Kidney capillary endothelial cell (primary cell): ENCODE measurements at regions not wholly inside any gene's neighbourhood (a gene's known extent, or its start where the extent isn't known, plus 50 kb on each side); places are given as distances from the start of the nearest gene placed in this dataset.

ENCODE experiments used
- DNase-seq: peaks from one replicate; pipeline ENCODE4 v3.0.0-alpha.2; 2018; ENCODE audit warnings: low spot score

DNA sequence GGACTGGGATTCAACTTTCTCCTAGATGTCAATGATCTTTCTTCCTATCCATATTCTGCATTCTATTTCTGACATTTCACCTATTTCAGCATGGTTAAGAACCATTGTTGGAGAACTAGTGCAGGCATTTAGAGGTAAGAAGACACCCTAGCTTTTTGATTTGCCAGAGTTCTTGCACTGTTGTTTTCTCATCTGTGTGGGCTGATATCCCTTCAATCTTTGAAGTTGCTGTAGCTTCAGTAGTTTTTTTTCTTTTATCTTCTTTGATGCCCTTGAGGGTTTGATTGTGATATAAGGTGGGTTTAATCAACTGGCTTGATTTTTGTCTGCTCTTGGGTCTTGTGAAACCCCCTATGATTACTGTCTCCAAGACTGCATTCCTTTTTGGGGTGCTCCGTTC is 502.1 kb downstream of the ETS1 start:
- no peak for DNase-seq

DNA sequence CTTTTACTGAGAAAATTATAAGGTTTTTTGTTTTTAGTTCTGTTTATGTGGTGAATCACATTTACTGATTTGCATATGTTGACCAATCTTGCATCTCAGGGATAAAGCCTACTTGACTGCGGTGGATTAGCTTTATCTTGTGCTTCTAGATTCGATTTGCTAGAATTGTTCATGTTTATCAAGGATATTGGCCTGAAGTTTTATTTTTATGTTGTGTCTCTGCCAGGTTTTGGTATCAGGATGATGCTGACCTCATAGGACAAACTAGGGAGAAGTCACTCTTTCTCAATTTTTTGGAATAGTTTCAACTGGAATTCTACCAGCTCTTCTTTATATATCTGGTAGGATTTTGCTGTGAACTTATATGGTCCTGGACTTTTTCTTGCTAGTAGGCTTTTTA is 504.8 kb downstream of the ETS1 start:
- no peak for DNase-seq

- no peak for DNase-seq
Measured at GRCh38 chr11:128069665-128070064, 517.7 kb downstream of the ETS1 start.

DNA sequence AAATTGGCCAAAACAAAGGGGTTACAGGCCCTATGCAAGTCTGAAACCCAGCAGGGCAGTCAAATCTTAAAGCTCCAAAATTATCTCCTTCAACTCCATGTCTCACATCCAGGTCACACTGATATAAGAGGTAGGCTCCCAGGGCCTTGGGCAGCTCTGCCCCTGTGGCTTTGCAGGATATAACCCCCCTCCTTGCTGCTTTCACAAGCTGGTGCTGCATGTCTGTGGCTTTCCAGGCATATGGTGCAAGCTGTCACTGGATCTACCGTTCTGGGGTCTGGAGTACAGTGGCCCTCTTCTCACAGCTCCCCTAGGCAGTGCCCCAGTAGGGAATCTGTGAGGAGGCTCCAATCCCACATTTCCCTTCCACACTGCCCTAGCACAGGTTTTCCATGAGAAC is 519.6 kb downstream of the ETS1 start:
- no peak for DNase-seq

DNA sequence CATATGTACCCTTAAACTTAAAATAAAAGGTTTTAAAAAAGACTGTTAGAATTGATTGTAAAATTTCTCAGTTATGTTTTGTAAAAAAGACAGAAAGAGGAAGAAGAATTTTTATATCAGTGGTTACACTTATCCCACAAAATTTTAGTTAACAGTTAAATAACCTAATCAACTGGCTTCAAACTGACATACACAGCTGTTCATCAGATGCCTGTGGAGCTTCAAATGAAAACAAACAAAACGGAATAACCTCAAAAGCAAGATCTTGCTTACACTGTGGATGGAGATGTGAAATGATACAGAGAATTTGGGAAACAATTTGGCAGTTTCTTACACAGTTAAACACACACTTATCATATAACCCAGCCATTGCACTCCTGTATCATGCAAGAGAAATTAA is 521.0 kb downstream of the ETS1 start:
- no peak for DNase-seq

GRCh38 chr11:128061281-128061871 is 526.0 kb downstream of the ETS1 start:
- DNase-seq = no peak

DNA sequence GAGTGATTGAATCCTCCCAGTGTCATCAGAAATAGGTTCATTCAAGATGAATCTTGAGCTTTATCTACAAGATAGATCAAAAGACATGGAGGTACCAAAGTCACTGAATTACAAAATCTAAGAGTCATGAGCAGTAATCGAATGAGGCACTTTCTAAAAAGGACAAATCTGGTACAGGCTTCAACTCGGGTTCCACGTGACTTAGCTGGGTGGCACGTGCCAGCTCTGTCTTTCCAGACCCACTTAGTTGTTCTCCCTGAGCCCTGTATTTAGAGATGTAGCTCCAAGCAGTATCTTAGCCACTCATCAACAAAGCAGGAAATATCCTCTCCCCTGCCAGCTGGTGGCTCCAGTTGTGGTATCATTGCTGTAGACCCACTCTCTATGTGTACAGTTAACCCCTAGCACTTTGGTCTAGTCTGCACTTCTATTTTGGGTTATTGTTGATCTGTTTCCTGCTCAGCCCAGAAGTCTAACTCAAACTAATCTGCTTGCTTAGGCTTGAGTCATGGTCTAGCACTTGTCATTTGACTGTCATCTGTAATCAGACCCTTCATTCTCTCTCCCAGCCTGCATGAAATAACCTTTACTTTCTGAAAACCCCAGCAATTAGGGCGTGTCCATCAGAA is 528.7 kb downstream of the ETS1 start:
- no peak for DNase-seq

- DNase-seq = no peak
Measured at GRCh38 chr11:128057786-128058395, 529.5 kb downstream of the ETS1 start.

DNA sequence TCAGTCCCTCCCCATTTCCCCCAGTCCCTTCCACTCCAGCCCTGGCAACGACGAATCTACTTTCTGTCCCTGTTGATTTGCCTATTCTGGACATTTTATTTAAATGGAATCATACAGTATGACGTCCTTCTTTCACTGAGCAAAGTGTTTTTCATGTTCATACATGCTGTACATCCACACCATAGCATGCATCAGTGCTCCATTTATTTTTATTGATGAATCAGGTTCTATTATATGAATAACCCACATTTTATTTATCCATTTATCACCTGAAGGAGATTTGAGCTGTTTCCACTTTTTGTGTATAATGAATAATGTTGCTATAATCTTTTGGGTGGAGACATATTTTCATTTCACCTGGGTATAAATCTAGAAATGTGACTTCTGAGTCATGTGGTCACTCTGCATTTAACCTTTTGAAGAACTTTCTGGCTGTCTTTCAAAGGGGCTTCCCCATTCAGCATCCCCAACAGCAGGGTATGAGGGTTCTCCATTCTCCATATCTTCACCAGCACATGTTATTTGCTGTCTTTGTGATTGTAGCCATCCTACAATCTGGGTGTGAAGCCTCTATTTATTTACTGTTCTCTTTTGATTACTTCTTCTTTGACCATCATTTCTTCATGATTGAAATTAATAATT is 531.7 kb downstream of the ETS1 start:
- no peak for DNase-seq

GRCh38 chr11:128053981-128054931 is 533.1 kb downstream of the ETS1 start:
- DNase-seq = no peak

DNA sequence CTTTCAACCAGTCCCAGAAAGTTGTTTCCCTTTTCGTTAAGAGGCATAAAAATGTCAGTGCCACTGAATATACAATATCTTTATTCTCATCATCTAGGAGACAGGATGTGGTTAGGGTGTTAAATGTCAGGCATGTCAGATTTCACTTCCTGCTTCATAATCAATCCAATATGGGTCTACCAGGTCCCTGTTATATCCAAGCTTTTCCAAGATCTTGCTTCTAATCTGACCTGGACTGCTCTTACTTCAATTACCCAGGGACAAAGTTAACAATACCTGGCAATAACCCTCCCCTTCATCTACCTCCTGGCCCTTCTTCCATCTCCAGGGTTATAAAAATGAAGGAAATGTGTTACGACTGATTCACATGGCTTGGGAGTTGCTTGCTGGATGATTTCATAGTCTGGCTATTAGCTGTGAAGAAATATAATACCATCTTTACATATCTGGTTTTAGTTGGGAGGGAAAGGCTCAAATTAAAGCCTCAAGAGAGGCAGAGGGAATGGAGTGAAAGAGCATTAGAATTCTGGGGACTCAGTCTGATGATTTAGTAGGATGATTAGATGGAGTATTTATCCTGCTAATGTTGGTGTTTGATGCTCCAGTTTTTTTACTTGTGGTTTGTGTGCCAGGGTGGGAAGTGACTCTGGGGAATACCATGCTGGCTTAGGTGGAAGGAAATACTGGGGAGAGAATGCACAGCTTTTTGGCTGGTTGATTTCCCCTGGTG is 534.3 kb downstream of the ETS1 start:
- peak; percentile 58 for DNase-seq

DNA sequence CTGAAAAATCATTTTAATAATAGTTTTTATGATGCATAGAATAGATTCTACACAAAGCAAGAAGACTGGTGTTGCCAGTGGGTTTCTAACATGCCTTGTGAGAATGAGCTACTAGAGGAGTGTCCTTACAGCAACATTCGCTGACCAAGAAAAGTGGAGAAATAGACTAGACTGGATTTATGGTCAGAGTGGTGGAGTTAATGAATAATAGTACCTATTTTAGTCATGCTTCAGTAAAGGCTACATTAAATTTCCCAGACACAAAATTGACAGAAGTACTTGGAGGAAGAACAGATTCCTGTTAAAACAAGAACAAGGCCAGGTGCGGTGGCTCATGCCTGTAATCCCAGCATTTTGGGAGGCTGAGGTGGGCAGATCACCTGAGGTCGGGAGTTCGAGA is 539.2 kb downstream of the ETS1 start:
- no peak for DNase-seq

DNA sequence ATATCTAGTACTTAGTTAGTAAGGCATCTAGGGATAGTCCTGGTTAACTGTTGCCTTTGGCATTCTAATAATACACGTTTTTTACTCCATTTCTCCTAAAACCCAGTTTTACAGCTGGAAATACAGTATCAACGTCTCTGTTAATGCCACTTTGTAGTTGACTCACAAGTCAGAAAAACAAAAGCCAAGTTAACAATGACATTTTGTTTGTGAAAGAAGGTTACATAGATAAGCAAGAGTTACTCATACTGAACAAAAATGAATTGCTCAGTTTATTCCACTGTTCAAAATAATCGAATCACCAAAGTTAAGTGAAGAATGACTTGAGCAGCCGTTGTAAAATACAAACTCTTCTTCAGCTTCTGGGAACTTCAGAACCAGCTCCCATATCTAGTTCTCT is 540.3 kb downstream of the ETS1 start:
- no peak for DNase-seq

- DNase-seq = no peak
Measured at GRCh38 chr11:128046213-128046612, 541.1 kb downstream of the ETS1 start.

GRCh38 chr11:128045094-128045725 is 542.1 kb downstream of the ETS1 start:
- DNase-seq = no peak

DNA sequence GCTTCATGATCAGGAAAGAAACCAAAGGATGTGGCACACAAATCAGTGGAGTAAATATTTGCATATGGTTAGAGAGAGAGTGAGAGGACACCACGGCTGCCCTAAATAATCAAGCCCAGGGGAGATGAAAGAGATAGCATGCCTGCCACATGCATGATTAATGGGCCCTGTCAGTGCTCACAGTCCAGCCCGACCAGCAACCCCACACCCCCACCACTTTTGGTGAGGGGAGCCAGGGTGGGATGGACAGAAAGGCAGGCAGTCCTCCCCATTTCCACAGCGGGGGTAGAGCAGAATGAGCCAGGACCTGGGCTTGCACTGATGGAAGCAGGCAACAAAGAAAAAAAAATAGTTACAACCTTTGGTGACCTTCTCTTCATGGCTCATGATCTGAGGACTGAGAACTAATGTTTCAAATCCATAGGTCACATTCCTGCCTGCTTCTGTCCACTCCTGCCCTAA is 545.0 kb downstream of the ETS1 start:
- no peak for DNase-seq

- DNase-seq = no peak
Measured at GRCh38 chr11:128040603-128041002, 546.8 kb downstream of the ETS1 start.

- peak; percentile 33 for DNase-seq
Measured at GRCh38 chr11:128039140-128040021, 548.0 kb downstream of the ETS1 start.

- no peak for DNase-seq
Measured at GRCh38 chr11:128036556-128037093, 550.7 kb downstream of the ETS1 start.

DNA sequence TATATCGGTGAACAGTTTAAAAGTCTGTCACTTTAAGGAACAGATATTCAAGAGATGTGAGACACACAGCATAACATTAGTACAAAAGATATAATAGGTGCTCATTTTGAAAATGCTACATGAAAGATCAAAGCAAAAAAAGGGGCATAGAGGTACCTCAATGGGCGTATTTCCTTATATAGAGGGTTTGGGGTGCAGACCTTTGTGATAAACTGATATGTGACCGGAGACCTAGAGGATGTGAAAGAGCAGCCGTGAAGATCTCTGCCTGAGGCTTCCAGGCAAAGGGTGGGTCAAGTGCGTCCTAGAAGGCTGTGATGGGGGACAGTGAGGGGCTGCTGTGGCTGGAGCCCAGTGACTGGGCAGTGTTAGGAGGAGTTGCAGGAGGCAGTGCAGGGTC is 551.4 kb downstream of the ETS1 start:
- DNase-seq = no peak
